A673 (cell line): ENCODE measurements at regions not wholly inside any gene's neighbourhood (a gene's known extent, or its start where the extent isn't known, plus 50 kb on each side); places are given as distances from the start of the nearest gene placed in this dataset.
"Not testable (repeated sequence)": the region's sequence is repeated elsewhere in the genome, so short reads cannot be mapped to it uniquely, and the experiment has no call there.

Source experiments
- EZH2 ChIP-seq: fragments of 200-600 bp; sonication (generic); IDR thresholded peaks from 2 replicates; pipeline ENCODE4 v1.6.1; 2017; ENCODE audit warnings: borderline replicate concordance, low read depth, mild to moderate bottlenecking, mixed read lengths, antibody characterized with exemption, low read length; ENCODE audit not compliant: poor library complexity, severe bottlenecking
- TF ChIP-seq, protein P1 (sequence below): fragments of 300-800, 200-600 bp; sonication (generic); conservative IDR thresholded peaks from 2 replicates; pipeline ENCODE4 v1.5.1; 2017; ENCODE audit warnings: low read depth, mild to moderate bottlenecking, antibody characterized with exemption, low read length, moderate library complexity, mixed read lengths

- TF ChIP-seq, protein P1, sequence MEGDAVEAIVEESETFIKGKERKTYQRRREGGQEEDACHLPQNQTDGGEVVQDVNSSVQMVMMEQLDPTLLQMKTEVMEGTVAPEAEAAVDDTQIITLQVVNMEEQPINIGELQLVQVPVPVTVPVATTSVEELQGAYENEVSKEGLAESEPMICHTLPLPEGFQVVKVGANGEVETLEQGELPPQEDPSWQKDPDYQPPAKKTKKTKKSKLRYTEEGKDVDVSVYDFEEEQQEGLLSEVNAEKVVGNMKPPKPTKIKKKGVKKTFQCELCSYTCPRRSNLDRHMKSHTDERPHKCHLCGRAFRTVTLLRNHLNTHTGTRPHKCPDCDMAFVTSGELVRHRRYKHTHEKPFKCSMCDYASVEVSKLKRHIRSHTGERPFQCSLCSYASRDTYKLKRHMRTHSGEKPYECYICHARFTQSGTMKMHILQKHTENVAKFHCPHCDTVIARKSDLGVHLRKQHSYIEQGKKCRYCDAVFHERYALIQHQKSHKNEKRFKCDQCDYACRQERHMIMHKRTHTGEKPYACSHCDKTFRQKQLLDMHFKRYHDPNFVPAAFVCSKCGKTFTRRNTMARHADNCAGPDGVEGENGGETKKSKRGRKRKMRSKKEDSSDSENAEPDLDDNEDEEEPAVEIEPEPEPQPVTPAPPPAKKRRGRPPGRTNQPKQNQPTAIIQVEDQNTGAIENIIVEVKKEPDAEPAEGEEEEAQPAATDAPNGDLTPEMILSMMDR: not testable (repeated sequence)
- not testable (repeated sequence) for TF ChIP-seq EZH2
Observed at GRCh38 chr20:7803411-7804151, 136.7 kb downstream of the HAO1 start.
